GM12865 (cell line): ENCODE measurements at regions not wholly inside any gene's neighbourhood (a gene's known extent, or its start where the extent isn't known, plus 50 kb on each side); places are given as distances from the start of the nearest gene placed in this dataset.

Experiments used
- DNase-seq: peaks from one replicate; pipeline ENCODE4 v3.0.0; 2010; ENCODE audit warnings: low read depth
- H3K4me3 ChIP-seq: 2 replicates; pipeline ENCODE4 v1.5.1; 2011; ENCODE audit warnings: mild to moderate bottlenecking, low read depth, low read length, control low read depth
- CTCF ChIP-seq: IDR thresholded peaks from 2 replicates; pipeline ENCODE4 v1.5.1; 2011; ENCODE audit warnings: low read length, control low read depth, low read depth, inconsistent platforms; ENCODE audit not compliant: insufficient read depth; ENCODE audit errors: missing control alignments

GRCh38 chr1:172907834-172908326, 142.9 kb downstream of the TNFSF18 start:
- no peak overlapping the region for H3K4me3 ChIP-seq
- DNase-seq: no peak
- no peak for TF ChIP-seq CTCF

GRCh38 chr1:172909606-172910326, 141.0 kb downstream of the TNFSF18 start:
- TF ChIP-seq CTCF: no peak
- no peak for DNase-seq
- H3K4me3 ChIP-seq: no peak overlapping the region

- no peak for DNase-seq
- TF ChIP-seq CTCF: no peak
- H3K4me3 ChIP-seq: no peak overlapping the region
Measured at GRCh38 chr1:172912765-172913260, 137.9 kb downstream of the TNFSF18 start.

GRCh38 chr1:172914501-172915144, 136.1 kb downstream of the TNFSF18 start:
- no peak overlapping the region for H3K4me3 ChIP-seq

GRCh38 chr1:172915271-172915670, 135.5 kb downstream of the TNFSF18 start:
- TF ChIP-seq CTCF: no peak
- no peak for DNase-seq
- no peak overlapping the region for H3K4me3 ChIP-seq

More at GRCh38 chr1:172914501-172915144, 136.1 kb downstream of the TNFSF18 start:
- no peak for DNase-seq
- no peak for TF ChIP-seq CTCF

GRCh38 chr1:172916116-172916515, 134.6 kb downstream of the TNFSF18 start:
- no peak overlapping the region for H3K4me3 ChIP-seq

More at GRCh38 chr1:172916116-172916515, 134.6 kb downstream of the TNFSF18 start:
- TF ChIP-seq CTCF: no peak
- DNase-seq: no peak
